GM18868 (cell line): ENCODE measurements at regions not wholly inside any gene's neighbourhood (a gene's known extent, or its start where the extent isn't known, plus 50 kb on each side); places are given as distances from the start of the nearest gene placed in this dataset.

Experiments used
- ATAC-seq: cut with Tn5 transposase; IDR thresholded peaks from one replicate; pipeline ENCODE4 v1.9.1; 2021; ENCODE audit warnings: mild to moderate bottlenecking, moderate library complexity; ENCODE audit not compliant: unreplicated experiment

GRCh38 chr15:89421219-89421618 is 75.2 kb downstream of the RHCG start:
- ATAC-seq = no peak

- no peak for ATAC-seq
Observed at GRCh38 chr15:89419370-89419984, 76.9 kb downstream of the RHCG start.

GRCh38 chr15:89417206-89417725 is 79.1 kb downstream of the RHCG start:
- no peak for ATAC-seq

GRCh38 chr15:89416339-89417183 is 79.8 kb downstream of the RHCG start:
- ATAC-seq = peak; percentile 84

GRCh38 chr15:89414571-89414970 is 79.9 kb upstream of the POLG start:
- ATAC-seq = no peak

GRCh38 chr15:89413877-89414276 is 79.3 kb upstream of the POLG start:
- no peak for ATAC-seq

- no peak for ATAC-seq
Observed at GRCh38 chr15:89412905-89413411, 78.3 kb upstream of the POLG start.

GRCh38 chr15:89410039-89410435 is 75.4 kb upstream of the POLG start:
- ATAC-seq = no peak

- no peak for ATAC-seq
Observed at GRCh38 chr15:89409184-89410038, 74.8 kb upstream of the POLG start.

- no peak for ATAC-seq
Observed at GRCh38 chr15:89408372-89409183, 74.0 kb upstream of the POLG start.

- ATAC-seq = no peak
Observed at GRCh38 chr15:89406940-89407607, 72.5 kb upstream of the POLG start.

GRCh38 chr15:89406218-89406939 is 71.8 kb upstream of the POLG start:
- no peak for ATAC-seq

GRCh38 chr15:89405494-89405893 is 70.9 kb upstream of the POLG start:
- no peak for ATAC-seq

GRCh38 chr15:89404023-89404422 is 69.4 kb upstream of the POLG start:
- no peak for ATAC-seq

GRCh38 chr15:89402518-89402805 is 67.8 kb upstream of the POLG start:
- ATAC-seq = no peak

- no peak for ATAC-seq
Observed at GRCh38 chr15:89401631-89402517, 67.2 kb upstream of the POLG start.

- no peak for ATAC-seq
Observed at GRCh38 chr15:89400782-89401545, 66.3 kb upstream of the POLG start.
